ENCODE measurements at regions not wholly inside any gene's neighbourhood (a gene's known extent, or its start where the extent isn't known, plus 50 kb on each side); places are given as distances from the start of the nearest gene placed in this dataset.

DNA sequence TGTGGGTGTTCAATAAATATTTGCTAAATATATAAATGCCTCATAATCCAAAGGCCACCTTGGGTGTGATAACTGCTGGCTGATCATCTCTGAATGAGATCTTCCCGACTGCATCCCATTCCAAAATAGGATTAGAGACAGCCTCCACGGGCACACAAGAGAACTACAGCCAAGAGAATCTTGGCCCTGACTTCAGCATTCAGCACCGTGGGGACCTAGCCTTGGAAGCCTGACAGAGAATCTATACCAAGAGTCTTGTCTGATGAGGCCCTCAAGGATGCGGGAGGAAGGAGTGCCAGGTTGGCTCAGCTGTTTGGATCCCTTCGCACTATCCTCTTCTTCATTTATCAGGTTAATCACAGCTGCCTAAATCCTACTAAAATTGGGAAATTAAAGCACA lies 85.8 kb downstream of the RBM43 start:
- no peak for ATAC-seq (ENCODE audit: low FRiP score)
- no peak for DNase-seq (ENCODE audit: low spot score)
- TF ChIP-seq, protein P1, sequence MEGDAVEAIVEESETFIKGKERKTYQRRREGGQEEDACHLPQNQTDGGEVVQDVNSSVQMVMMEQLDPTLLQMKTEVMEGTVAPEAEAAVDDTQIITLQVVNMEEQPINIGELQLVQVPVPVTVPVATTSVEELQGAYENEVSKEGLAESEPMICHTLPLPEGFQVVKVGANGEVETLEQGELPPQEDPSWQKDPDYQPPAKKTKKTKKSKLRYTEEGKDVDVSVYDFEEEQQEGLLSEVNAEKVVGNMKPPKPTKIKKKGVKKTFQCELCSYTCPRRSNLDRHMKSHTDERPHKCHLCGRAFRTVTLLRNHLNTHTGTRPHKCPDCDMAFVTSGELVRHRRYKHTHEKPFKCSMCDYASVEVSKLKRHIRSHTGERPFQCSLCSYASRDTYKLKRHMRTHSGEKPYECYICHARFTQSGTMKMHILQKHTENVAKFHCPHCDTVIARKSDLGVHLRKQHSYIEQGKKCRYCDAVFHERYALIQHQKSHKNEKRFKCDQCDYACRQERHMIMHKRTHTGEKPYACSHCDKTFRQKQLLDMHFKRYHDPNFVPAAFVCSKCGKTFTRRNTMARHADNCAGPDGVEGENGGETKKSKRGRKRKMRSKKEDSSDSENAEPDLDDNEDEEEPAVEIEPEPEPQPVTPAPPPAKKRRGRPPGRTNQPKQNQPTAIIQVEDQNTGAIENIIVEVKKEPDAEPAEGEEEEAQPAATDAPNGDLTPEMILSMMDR (IDR thresholded peaks at IDR 0.05) = no peak

DNA sequence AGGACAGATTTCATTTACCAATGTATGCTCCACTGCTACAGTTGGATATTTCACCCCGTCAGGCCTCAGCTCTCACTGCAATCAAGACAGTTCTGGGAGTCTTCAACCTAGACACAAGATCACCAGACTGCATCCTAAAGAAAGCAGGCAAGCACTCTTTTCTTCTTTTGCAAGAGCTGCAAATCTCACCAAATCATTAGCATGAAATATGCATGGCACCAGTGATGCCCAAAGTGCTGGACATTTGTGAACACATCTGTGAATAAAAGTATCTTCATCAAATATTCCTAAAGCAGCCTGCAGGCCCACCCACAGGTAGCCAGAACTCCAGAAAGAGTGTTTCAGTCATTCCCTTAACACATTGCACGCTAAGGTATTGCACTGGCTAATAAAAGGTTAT lies 87.5 kb downstream of the RBM43 start:
- ATAC-seq (ENCODE audit: low FRiP score) (no peak), DNase-seq (ENCODE audit: low spot score) (no peak)
- TF ChIP-seq, protein P1 (IDR thresholded peaks at IDR 0.05) = no peak

DNA sequence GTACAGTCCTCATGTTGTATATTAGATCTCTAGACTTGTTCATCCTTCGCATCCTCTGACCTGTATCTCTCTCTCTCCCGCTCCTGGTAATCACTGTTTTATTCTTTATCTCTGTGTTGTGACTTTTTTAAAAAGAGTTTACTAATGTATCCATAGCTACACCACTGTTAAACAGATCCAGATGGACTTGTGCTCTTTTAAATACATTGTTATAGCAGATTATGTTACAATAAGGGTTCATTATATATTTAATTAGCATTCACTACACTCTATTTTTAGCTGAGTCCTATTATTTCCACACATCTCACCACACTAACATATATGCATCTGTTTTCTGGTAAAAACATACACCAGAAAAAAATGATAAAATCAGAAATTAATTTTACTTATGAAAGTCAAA lies 90.5 kb downstream of the RBM43 start:
- TF ChIP-seq, protein P1 (IDR thresholded peaks at IDR 0.05) = no peak
- no peak for ATAC-seq (ENCODE audit: low FRiP score)
- DNase-seq (ENCODE audit: low spot score) = no peak

DNA sequence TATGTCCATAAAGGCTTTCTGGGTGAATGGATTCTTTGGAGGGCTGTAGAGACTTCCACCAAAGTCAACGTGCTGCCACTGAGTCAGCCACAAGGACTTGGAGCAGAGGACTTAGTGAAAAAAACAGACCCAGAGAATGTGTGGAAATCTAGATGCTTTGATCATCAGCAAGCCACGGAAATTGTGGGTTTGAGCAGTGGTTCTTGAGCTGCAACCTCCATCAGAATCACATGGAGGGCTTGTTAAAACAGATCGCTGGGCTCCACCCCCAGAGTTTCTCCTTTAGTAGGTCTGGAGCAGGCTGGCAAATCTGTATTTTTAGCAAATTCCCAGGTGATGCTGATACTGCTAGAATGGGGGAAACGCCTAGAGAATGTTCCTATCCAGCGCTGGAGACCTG lies 95.3 kb downstream of the RBM43 start:
- TF ChIP-seq, protein P1 (IDR thresholded peaks at IDR 0.05) = no peak
- no peak for DNase-seq (ENCODE audit: low spot score)
- ATAC-seq (ENCODE audit: low FRiP score) = no peak

DNA sequence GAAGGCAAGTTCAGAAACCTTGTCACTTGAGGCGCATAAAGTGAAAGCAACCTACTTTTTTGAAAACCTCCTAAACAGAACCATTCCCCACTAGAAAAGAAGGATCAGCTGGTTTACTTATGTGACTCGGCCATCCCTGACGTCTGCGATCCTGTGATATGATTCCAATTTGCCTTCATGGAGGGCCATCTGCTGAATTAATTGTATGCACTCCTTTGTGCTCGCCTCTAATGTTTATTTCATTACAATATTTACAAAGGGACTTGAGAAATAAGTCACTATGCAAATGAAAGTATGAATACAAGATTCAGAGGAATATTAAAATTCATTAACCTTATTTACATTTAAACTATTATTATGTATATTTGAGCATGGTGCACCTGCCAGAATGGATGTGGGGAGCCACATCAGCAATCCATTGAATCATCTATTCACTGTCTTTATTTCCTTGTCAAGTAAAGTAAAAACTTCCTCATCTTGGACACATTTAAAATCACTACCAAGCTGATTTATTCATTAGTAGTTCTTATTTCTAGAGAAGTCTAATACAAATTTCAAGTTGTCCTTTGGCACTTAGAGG lies 96.5 kb downstream of the RBM43 start:
- DNase-seq (ENCODE audit: low spot score) (no peak), ATAC-seq (ENCODE audit: low FRiP score) (no peak)
- TF ChIP-seq, protein P1 (IDR thresholded peaks at IDR 0.05) = no peak

DNA sequence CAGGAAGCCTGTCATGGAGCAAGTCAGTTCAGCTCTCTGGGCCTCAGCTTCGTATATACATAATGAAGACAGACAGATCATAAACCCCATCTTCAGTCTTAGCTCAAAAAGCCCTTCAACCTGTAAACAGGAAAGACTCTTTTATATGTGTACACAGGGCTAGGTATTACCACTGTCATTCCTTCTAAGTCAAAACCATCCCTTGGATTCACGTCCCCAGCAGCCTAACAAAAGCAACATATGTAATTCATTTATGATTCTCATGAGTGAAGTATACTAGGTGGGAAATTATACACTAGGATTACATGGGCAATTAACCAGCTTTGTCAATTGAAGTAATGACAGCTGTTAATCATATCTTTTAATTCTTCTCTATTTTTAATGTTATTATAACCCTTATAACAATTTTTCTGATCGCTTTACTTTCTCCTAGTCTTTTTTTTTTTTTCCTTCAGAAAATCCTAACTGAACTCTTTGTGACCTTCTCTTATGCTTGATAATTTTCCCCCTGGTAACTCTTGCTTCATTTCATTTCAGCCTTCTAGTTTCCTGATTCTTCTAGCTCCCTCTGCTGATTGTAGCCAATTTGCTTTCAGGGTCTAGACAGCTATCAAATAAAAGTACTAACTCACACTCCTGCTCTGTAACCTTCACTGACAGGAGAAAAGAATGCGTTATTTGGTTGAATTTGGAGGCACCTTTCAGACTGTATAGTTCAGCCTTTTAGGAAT lies 99.7 kb downstream of the RBM43 start:
- DNase-seq (ENCODE audit: low spot score) (no peak), ATAC-seq (ENCODE audit: low FRiP score) (no peak)
- TF ChIP-seq, protein P1 (IDR thresholded peaks at IDR 0.05) = no peak

DNA sequence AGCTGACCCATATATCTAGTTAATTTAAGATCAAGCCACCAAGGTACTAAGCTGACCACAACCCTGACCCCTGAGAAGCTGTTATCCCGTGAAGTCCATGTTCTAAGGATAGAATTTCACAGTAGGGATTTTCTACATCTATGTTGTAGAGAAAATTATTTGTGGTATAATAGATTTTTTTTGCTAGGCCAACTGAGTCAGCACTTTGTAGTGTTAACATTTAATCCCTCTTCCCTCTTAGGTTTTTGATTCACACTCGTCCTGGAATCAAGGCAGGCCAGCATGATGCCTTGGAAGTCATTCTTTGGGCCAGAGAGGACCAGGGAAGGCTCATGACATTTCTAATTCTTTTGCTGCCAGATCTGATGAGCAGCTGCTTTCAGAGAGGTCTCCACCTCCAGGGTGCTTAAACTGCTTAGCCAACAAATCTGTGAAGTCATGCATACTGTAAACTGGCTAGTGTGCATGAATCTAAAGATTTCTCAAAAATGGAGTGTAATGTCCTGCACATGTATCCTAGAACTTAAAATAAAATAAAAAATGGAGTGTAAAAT lies 102.5 kb downstream of the RBM43 start:
- ATAC-seq (ENCODE audit: low FRiP score) = no peak
- no peak for DNase-seq (ENCODE audit: low spot score)

More for the DNA sequence above, 102.5 kb downstream of the RBM43 start:
- TF ChIP-seq, protein P1 (IDR thresholded peaks at IDR 0.05) = no peak

All from omental fat pad (tissue), 3 donors.